ENCODE measurements at regions not wholly inside any gene's neighbourhood (a gene's known extent, or its start where the extent isn't known, plus 50 kb on each side); places are given as distances from the start of the nearest gene placed in this dataset.
"Not testable (repeated sequence)": the region's sequence is repeated elsewhere in the genome, so short reads cannot be mapped to it uniquely, and the experiment has no call there.

DNA sequence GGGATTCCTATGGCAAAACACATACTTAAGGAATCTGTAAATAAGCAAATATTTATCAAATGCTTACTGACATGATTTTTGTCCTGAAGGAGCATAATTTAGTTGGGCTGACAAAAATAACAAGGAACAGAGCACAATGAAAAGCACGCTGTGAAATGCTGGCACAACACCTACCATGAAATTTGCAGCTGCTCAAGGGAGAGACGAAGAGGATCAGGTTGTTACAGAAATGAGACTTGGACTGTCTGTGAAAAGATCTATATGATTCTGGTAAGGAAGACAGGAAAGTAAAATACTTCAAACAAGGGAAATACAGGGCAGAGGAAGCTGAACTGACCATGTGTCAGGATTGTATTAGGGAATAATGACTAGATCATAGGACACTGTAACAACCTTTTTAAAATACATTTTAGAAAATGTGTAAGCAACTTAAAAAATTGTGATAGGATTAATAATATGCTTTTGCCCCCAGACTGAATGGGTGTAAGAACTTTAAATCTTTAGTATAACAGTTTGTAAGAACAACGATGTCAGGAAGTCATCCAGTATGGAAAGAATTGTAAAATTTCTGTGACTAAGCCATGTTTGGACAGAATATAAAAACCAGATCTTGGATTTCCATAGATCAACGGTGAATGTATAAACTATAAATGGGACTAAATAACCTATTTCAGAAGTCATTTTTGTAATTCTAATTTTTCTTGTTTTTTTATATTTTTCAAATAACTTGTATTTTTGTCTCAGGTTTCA, 1556.0 kb downstream of the EFNB2 start:
- no peak for DNase-seq

DNA sequence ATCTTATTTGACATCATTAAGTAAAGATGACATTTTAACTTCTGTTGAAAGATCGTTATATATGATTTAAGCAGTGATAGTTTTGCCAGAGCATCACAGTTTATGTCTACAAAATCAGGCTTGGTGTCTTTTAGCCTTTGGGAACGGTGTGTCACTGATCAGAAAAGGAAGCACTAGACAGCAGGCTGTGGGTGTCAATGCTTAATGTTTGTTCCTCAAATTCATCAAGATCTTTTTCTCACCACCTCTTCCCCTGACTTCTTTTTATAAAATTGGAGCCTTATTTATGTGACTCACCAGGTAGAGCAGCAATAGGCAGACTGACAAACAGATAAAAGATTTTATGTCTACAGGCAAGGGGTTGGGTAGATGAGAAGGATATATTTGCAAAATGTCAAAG, 1558.5 kb downstream of the EFNB2 start:
- no peak for DNase-seq

DNA sequence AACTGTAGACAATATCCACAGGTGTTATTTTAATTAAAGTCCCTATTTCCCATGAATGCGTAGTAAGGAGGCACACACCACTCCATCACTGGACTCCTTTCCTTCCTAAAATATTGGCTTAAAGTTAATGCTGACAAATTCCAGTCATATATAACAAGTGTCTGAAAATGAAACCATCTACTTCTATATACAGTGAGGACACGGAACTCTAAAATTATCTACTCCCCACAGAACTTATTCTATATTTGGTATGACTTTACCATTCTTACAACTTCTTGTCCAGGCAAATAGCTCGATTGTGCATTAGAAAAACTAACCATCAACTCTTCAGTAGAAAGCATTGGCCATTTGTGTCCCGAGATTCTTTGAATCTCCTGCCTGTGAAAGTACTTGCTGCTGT, 1560.2 kb downstream of the EFNB2 start:
- no peak for DNase-seq

DNA sequence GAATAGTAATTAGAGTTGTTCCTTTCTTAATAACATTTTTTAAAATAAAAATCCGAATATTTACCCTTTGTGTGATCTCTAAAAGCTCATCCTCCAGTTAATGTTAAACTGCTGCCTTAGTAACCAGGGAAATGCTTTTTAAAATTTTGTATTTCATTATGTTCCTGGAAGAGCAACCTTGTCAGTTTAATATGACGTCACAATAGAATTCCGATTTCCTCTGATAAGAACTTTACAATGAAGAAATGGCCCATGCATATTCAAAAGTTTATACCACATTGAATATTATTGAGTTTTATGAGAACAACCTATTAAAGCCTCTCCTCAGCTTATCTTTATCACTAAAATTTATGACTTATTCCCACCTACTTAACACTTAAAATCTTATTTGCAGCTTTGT, 1566.6 kb downstream of the EFNB2 start:
- no peak for DNase-seq

DNA sequence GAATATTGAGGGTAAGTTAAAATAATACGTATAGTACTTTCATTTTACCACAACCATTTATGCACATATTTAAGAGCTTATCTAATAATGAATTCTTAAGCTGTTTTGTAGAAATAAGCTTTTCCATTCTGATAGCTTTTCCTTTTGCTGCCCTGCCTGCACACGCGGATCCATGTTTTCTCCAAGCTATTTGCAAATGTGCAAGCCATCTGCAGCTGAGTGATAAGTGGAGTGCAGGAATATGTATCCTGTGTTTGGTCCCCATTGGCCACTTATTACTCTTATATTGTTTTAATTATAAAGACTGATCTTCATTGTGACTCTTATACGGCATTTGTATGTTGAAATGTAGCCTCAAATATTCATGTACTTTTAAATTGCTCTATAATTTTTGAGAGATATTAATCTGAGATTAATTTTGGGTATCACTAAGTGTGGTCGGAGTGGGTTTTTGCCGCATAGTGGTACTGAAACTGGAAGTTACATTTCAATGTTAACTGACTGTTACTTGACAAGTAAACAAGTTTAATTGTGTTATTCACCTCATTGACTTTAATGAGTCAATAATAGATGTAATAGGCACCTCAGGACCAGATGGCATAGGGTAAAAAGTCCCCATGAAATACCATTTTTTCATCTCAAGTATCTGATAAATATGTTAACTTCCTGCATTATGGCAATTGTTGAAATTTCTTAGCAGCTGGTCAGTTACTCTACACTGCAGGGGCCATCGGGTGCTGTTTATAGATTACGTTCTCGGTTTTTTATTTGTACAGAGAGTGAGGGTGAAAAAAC, 1567.4 kb downstream of the EFNB2 start:
- DNase-seq = no peak

DNA sequence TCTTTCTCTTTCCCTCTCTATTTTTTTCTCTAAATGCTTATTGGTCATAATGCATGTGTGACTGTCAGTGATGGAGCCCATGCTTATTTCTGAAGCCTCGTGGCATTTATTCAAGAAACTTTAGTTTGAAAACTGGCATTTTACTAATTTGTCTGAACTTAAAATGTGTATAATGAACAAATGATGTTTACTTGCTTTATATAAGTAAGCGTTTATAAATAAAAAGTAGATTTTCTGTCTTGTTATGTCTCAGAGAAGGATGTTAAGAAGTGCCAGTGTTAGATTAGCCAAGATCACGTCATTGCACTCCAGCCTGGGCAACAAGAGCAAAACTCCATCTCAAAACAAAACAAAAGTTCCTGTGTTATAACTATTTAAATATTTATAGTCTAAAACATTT, 1568.1 kb downstream of the EFNB2 start:
- no peak for DNase-seq

DNA sequence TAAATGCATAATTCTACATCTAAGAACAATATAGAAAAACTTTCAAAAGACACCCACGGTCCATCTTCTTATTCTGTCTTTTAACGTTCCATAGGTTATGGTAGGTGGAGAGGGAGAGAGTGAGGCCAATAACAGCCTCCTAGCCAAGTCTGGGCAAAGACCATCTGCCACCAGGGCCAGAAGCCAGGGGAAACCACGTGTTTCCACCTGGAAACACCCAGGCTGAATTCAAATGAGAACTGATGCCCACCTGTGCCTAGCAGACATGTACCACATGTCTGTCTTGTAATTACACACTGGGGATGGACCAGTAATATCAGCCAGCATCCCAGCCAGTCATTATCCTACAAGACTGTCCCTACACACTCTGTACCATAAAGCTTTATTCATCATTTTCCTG, 1573.1 kb downstream of the EFNB2 start:
- no peak for DNase-seq

DNA sequence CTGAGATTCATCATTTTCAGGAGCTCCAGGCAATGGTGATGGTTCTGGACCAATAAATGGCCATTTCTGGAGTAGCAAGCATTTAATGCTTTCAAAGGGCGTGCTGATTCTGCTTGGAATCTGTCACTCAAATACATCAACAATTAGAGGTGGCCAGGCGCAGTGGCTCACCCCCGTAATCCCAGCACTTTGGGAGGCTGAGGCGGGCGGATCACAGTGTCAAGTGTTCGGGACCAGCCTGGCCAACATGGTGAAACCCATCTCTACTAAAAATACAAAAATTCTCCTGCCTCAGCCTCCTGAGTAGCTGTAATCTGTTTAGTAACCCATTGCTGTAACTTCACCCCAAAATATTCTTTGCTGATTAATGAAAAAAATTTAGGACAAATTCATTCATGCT, 1574.2 kb downstream of the EFNB2 start:
- DNase-seq = no peak

DNA sequence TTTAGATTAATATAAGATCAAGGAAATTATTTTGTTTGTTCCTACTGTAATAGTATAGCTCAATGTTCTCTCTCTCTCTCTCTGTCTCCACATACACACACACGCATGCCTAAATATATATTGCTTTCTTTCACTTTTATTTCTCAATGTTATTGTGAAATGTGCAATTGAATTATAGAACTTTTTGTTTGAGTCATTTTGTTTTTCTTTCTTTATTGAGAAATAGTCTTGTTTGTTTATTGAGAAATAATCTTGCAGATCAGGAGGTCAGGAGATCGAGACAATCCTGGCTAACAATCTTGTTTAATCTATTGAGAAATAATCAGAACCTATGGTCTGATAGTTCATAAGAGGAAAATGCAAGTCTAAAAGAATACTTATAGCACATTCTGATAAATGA, 1581.3 kb downstream of the EFNB2 start:
- DNase-seq = no peak

DNA sequence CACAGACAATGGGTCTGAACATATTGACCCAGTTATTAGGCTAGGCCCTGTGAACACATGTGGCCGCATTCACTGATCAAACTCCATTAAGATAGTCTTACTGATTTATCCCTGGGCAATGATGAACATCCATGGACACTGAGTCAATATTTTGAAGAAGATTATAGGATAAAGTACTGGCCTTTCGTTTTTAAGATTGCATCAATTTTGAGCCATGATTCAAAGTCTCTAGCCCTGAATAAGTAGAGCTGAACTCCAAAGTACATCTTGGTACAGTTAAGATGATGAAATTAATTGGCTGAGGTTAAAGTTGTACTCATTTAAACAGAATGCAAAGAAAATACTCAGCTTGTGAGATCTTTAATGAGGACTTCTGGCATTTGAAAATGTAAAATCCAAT, 1581.9 kb downstream of the EFNB2 start:
- DNase-seq = no peak

DNA sequence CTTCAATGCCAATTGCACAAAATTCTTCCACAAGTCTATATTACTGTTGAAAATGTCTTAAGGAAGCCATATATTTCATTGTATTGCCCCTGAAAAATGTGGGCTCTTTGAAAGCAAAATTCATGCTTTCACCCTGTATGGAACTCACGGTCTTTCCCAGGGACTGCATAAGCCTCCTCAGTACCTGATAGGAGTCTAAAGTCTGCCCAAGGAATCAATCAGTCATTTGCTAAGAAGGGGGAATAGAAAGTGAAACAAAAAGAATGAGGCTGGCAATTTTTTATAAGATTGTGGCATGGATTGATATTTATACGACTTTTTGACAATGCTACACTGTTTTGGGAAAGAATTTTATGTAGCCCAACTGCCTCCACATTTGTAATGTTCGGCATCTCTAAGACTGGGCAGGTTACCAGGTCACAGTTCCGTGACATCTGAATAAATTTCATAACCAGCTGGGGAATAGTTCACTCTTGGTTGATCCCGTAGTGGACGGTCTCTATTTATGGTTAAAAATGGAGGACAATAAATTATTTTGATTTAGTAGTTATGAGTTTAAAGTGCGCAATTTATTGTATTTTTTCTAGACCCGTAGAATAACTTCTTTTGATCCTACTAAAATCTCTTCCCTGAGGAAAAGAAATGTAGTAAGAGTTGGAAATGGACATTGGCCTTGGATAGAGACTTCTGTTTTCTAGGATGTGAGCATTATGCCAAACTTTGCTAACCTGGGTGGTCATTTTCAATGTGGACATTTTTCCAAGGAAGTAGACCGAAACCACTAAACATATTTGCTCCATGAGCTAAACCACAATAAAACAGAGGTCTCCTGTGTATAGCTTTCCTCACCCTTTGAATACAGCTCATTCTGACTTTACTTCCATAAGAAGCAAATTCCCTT, 1585.4 kb downstream of the EFNB2 start:
- no peak for DNase-seq

DNA sequence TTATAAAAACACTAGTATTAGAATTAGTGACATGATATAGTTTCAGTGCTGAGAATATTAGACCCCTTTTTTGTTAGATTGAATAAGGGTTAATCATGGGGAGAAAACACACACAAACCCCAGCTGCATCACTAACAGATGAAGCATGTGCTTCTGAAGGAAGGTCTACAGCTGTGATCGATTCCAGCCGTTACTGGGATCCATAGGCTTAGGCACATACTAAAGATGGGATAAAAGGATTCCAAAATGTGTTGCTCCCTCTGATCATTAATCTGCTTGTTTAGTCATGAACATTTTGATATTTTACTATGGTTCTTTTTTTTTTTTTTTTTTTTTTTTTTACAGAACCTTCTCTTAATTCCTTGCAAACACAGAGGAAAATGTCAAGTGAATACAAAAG, 1591.3 kb downstream of the EFNB2 start:
- DNase-seq = no peak

DNA sequence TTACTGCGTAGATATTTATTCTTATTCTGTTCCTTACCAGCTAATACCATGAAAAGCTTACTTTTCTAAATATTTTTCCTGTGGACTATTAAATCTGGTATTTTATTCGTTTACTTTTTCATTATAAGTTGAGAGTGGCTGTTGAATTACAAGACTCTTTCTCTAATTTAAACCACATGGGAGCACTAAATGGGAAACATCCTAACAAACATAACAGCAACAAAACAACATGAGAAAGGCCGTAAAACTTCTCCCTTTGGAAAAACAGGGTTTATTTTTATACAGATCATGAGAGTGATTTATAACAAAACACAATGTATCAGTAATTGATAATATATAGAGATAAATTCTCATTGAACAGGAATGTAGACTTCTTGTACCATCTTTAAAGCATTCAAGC, 1592.1 kb downstream of the EFNB2 start:
- no peak for DNase-seq

DNA sequence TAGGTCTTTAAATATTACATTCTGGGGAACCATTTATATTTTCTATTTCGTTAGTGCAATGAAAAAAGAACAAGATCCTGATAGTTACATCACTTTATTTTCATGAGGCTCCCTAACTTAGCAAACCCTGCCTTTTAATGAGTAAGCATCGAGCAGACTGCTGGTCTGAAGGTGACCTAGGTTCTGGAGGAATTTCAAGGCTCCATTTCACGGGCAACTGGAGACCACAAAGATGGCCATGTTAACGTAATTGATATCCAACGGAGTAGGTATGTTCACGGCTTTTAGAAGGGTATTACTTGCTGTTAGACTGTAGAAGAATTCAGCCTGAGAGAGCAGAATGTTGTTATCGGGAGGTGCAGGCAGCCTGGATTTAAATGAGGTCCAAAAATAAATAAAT, 1597.6 kb downstream of the EFNB2 start:
- no peak for DNase-seq

DNA sequence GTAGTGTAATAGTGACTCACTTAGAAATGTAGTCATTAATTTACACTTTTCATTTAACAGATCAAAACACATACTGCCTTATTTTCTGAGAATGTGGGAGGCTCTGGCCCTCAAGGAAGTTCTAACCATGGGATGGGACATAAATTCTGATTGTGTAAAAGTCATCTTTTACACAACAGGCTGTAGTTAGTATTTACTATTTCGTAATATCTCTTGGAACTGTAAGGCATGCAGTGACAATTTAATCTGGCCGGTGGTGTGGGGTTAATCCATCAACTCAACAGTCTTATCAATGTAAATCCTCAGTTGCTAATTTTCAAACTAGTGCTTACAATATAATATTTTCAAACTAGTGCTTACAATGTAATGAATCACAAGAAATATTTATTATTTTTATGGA, 1599.2 kb downstream of the EFNB2 start:
- no peak for DNase-seq

DNA sequence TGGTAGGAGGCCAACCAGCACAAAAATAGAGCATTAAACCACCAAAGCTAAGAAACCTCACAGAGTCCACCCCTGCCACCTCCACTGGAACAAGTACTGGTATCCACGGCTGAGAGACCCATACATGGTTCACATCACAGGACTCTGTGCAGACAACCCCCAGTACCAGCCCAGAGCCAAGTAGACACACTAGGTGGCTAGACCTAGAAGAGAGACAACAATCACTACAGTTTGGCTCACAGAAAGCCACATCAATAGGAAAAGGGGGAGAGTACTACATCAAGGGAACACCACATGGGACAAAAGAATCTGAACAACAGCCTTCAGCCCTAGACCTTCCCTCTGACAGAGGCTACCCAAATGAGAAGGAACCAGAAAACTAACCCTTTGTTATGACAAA, 1614.9 kb downstream of the EFNB2 start:
- not testable (repeated sequence) for DNase-seq

DNA sequence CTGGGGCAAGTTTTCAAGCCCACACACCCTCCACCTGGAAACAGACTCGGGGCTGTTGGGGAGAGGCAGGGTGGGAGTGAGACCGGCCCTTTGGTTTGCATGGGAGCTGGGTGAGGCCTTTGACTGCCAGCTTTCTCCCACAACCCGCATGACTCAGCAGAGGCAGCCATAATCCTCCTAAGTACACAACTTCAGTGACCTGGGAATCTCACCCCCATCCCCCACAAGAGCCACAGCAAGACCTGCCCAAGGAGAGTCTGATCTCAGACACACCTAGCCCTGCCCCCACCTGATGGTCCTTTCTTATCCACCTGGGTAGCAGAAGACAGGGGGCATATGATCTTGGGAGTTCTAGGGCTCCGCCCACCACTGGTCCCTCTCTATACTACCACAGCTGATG, 1615.4 kb downstream of the EFNB2 start:
- DNase-seq = no peak

DNA sequence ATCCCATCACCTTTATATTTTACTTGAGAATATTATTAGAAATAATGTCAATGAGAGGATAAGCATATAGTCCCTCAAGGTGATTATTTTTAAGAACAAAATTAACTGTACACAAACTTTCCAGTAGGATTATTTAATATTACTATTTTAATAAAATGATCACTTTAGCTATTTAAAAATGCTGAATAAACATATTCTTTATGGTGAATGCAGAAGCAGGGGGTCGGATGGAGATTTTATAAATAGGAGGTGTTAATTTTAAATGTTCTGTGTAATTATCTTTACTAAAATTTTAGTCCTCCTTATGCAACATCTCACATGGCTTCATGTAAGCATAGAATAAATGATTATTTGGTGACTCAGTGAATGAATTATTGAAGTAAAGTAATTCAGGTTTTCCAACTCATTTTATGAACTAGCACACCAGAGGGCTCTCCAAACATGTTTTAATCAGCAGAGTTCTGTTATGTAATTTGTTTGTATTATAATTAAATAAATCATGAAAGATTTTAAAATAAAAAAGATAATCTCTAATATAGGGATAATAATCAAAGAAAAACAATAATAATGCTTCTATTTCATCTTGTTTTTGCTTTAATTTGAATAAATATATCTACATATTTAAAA, 1635.2 kb downstream of the EFNB2 start:
- no peak for DNase-seq

DNA sequence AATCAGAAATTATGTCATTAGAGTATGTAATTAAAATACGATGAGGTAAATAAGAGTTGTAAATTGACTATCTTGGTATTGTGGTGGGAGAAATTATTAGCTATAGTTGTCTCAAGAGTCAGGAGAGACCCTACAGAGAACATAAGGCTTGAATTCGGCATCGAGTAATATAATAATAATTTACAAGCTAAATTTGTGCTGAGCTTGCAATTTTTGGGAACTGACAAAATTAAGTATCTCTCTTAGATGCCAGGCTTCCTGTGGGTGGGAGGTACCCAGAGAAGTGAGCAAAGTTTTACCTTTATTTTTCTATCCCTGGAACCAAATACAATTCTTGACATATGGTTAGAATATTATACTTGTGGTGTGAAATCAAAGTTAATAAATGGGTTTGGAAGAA, 1637.0 kb downstream of the EFNB2 start:
- DNase-seq = no peak

DNA sequence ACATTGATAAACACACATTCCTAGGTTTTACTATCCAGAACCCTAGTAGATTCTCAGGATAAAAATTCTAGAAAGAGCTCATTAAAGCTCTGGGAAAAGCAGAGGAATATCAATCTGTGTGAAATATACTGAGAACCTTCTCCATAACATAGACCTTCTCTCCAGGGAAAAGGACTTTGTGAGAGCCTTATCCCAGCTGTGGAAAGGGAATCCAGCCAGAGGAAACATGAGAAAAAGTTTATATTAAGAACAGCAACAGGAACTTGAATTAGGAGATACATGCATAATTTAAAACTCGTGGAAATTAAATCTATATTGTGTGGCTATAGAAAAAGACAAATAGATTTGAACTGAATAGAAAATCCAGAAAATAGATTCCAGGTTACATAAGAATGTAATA, 1639.9 kb downstream of the EFNB2 start:
- no peak for DNase-seq

DNA sequence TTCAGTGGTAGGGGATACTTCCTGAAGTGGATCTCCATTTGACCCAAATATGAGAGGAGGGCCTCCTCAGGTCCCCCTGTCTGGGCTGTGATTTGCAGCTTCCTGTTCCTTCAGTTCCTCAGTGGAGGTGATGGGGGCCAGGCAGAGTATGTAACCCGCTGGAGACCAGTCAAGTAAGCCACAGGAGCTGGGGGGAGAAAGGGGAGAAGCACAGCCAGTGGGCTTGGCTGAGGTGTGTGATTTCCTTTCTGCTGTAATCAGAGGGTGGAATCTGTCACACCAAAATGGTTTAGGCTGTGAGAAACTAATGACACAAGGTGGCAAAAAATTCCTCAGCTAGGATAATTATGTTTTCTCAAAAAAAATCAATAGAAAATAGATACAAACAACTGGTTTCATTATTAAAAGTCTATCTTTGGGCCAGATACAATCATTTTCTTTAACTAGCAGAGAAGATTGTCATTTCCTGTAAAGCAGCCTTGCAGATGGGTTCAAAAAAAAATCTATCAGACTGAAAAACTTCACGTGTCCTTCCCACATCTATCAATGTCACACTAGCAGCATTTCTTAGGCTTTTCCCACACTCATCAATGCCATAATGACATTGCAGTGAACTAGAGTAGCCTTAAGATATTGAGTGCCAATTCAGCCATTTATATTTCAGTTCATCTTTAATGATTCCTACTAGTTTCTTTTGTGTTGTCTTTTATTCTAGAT, 1660.3 kb downstream of the EFNB2 start:
- DNase-seq = no peak

DNA sequence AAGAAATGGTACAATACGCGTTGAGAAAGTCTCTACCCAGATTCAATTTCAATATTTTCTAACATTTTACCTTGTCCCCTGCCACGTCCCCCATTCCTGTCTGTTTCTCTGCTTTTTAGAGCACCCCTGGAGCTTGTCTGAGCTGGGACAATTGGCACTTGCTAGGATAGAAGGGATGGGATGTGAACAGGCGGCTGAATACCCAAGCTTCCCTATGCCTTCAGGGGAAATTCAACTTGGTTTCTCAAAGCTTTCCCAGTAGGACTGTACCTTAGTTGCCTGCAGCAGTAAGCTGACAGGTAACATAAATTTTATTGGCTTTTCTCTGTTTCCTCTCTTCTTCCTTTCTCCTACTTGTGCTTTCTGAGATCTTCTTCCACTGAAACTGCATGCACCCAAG, 1663.3 kb downstream of the EFNB2 start:
- DNase-seq = no peak

Measured in activated naive CD4-positive, alpha-beta T cell treated with anti-CD3 and anti-CD28 coated beads, Interleukin-2, amount 50 U/mL, for 16 hours (primary cell).